OCI-LY3 (cell line): ENCODE measurements at regions not wholly inside any gene's neighbourhood (a gene's known extent, or its start where the extent isn't known, plus 50 kb on each side); places are given as distances from the start of the nearest gene placed in this dataset.

Experiments used
- H2AFZ ChIP-seq: fragments of 200-600, 300-600 bp; shearing (Covaris generic); 2 replicates; pipeline ENCODE4 v1.6.0; 2014; ENCODE audit warnings: antibody characterized with exemption, low read depth, low read length
- H3K27ac ChIP-seq: fragments of 200-600, 300-600 bp; sonication (generic); 2 replicates; pipeline ENCODE4 v1.5.1; 2014; ENCODE audit warnings: mild to moderate bottlenecking, low read length, moderate library complexity, mixed read lengths
- H3K27me3 ChIP-seq: fragments of 200-600, 300-600 bp; sonication (generic); 2 replicates; pipeline ENCODE4 v1.6.1; 2014; ENCODE audit warnings: low read depth, low read length, mixed read lengths
- H3K36me3 ChIP-seq: fragments of 200-600, 300-600 bp; sonication (generic); replicated peaks from 2 replicates; pipeline ENCODE3; 2014; ENCODE audit warnings: low read depth, low read length, mixed read lengths
- H3K4me1 ChIP-seq: fragments of 300-600, 200-600 bp; sonication (generic); 2 replicates; pipeline ENCODE4 v1.6.1; 2014; ENCODE audit warnings: low read length, mixed read lengths
- H3K4me2 ChIP-seq: fragments of 200-600, 300-600 bp; sonication (generic); 2 replicates; pipeline ENCODE4 v1.6.1; 2014; ENCODE audit warnings: low read length, mixed read lengths
- H3K4me3 ChIP-seq: fragments of 300-600, 200-600 bp; sonication (generic); 2 replicates; pipeline ENCODE4 v1.5.1; 2014; ENCODE audit warnings: antibody characterized with exemption, mild to moderate bottlenecking, low read length, moderate library complexity
- H3K79me2 ChIP-seq: fragments of 300-600, 200-600 bp; shearing (Covaris generic); 2 replicates; pipeline ENCODE4 v1.6.1; 2014; ENCODE audit warnings: mild to moderate bottlenecking, low read length, mixed read lengths
- H3K9ac ChIP-seq: fragments of 300-600, 200-600 bp; shearing (Covaris generic); 2 replicates; pipeline ENCODE4 v1.6.0; 2014; ENCODE audit warnings: mild to moderate bottlenecking, low read length, moderate library complexity
- H3K9me3 ChIP-seq: fragments of 200-600, 300-600 bp; shearing (Covaris generic); 2 replicates; pipeline ENCODE4 v1.6.1; 2014; ENCODE audit warnings: low read length, mixed read lengths; ENCODE audit not compliant: insufficient read depth
- H4K20me1 ChIP-seq: fragments of 200-600, 300-600 bp; sonication (generic); 2 replicates; pipeline ENCODE4 v1.6.1; 2016; ENCODE audit warnings: low read length, mixed read lengths; ENCODE audit not compliant: insufficient read depth
- EZH2phosphoT487 ChIP-seq: fragments of 200-600 bp; shearing (Covaris generic); IDR thresholded peaks from 2 replicates; pipeline ENCODE4 v1.6.1; 2018; ENCODE audit warnings: antibody characterized with exemption, mixed run types, low read depth
- TF ChIP-seq, protein P1 (sequence below): fragments of 200-600, 300-600 bp; sonication (generic); IDR thresholded peaks from 2 replicates; pipeline ENCODE4 v1.5.1; 2014; ENCODE audit warnings: antibody characterized with exemption, low read length, low read depth

DNA sequence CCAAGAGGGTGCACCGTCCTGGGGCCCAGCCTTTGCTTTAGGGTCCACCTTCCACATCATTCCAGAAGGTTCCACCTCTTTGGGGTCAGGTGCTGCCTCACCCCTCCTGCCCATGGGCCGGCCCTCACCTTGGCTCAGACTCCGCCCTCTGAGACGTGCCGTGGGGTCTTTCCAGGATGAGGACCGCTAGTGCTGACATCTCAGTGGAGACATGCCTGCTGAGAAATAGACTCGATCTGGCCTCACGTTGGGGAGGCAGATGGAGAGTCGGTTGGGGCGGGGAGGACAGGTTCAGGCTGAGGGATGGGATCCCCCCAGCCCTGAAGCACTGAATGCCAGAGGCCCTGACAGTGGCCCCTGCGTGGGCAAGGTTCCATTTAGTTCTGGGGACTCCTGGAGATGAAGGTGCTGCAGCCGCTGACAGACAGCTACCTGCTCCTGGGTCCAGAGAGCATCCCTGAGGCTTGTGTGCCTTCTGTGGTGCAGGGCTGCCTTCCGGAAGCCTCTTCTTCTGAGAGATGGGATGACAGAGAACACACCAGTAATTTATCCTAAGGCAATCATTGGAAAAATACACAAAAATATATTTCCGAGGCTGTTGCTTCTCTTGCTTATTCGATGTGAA is 185.3 kb downstream of the KIF26A start:
- Histone ChIP-seq H2AFZ (no peak overlapping the region), H3K4me3 (no peak overlapping the region), H3K27me3 (no peaks in the 10 kb centered on the region), H3K36me3 (no peaks in the 10 kb centered on the region), H3K4me1 (no peaks in the 10 kb centered on the region), H3K4me2 (no peak overlapping the region), H4K20me1 (no peaks in the 10 kb centered on the region), H3K9me3 (no peaks in the 10 kb centered on the region), H3K9ac (no peak overlapping the region), H3K79me2 (no peaks in the 10 kb centered on the region), H3K27ac (no peak overlapping the region)
- TF ChIP-seq EZH2phosphoT487 = no peak
- TF ChIP-seq, protein P1, sequence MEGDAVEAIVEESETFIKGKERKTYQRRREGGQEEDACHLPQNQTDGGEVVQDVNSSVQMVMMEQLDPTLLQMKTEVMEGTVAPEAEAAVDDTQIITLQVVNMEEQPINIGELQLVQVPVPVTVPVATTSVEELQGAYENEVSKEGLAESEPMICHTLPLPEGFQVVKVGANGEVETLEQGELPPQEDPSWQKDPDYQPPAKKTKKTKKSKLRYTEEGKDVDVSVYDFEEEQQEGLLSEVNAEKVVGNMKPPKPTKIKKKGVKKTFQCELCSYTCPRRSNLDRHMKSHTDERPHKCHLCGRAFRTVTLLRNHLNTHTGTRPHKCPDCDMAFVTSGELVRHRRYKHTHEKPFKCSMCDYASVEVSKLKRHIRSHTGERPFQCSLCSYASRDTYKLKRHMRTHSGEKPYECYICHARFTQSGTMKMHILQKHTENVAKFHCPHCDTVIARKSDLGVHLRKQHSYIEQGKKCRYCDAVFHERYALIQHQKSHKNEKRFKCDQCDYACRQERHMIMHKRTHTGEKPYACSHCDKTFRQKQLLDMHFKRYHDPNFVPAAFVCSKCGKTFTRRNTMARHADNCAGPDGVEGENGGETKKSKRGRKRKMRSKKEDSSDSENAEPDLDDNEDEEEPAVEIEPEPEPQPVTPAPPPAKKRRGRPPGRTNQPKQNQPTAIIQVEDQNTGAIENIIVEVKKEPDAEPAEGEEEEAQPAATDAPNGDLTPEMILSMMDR = no peak

DNA sequence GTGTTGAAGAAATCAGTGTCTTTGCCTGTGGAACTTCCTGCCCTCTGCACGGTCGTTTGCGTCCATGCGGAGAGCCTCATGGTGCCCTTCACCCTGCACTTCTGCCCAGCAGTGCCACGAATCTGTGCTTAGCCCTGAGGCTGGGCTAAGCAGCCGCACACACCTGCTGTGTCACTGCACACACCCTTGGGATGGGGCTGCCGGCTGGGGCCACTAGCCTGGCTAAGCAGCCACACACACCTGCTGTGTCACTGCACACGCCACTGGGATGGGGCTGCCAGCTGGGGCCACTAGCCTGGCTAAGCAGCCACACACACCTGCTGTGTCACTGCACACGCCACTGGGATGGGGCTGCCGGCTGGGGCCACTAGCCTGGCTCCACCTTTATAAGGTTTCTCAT is 188.5 kb downstream of the KIF26A start:
- H3K4me2 ChIP-seq = no peak overlapping the region
- no peak overlapping the region for H3K4me3 ChIP-seq
- H3K27ac ChIP-seq = no peak overlapping the region
- no peak overlapping the region for H2AFZ ChIP-seq
- H3K9me3 ChIP-seq = peaks cover 2% of the 10 kb centered on the region; the same call in 1 of the 2 replicates
- H3K4me1 ChIP-seq = no peaks in the 10 kb centered on the region
- H3K36me3 ChIP-seq = no peaks in the 10 kb centered on the region
- H3K27me3 ChIP-seq = no peaks in the 10 kb centered on the region
- H3K79me2 ChIP-seq = no peaks in the 10 kb centered on the region
- H3K9ac ChIP-seq = no peak overlapping the region
- TF ChIP-seq EZH2phosphoT487 = no peak
- TF ChIP-seq, protein P1 = no peak
- no peaks in the 10 kb centered on the region for H4K20me1 ChIP-seq

DNA sequence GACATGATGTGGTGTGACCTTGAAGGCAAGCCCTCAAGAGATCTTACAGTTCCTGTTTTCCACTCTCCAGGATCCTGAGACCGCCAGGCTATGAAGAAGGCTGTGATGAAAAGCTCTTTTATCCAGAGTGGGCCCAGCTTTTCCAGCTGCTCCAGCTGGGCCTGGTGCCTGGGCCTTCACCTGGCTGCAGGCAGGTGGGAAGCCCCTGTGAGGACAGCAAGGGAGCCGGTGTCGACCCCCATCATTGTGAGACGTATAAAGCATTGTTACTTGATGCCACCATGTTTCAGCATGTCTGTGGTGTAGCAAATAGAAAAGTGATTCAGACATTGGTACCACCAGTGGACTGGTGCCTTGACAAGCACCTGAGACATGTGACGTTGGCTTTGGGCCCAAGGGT is 190.2 kb downstream of the KIF26A start:
- H4K20me1 ChIP-seq = no peaks in the 10 kb centered on the region
- H3K36me3 ChIP-seq = no peaks in the 10 kb centered on the region
- H3K9me3 ChIP-seq = peaks cover 2% of the 10 kb centered on the region; the same call in 1 of the 2 replicates
- H3K27ac ChIP-seq = no peak overlapping the region
- no peak overlapping the region for H3K4me2 ChIP-seq
- no peak for TF ChIP-seq EZH2phosphoT487
- TF ChIP-seq, protein P1 = no peak
- no peak overlapping the region for H2AFZ ChIP-seq
- H3K4me1 ChIP-seq = no peaks in the 10 kb centered on the region
- H3K4me3 ChIP-seq = no peak overlapping the region
- H3K79me2 ChIP-seq = no peaks in the 10 kb centered on the region
- no peaks in the 10 kb centered on the region for H3K27me3 ChIP-seq
- H3K9ac ChIP-seq = no peak overlapping the region

DNA sequence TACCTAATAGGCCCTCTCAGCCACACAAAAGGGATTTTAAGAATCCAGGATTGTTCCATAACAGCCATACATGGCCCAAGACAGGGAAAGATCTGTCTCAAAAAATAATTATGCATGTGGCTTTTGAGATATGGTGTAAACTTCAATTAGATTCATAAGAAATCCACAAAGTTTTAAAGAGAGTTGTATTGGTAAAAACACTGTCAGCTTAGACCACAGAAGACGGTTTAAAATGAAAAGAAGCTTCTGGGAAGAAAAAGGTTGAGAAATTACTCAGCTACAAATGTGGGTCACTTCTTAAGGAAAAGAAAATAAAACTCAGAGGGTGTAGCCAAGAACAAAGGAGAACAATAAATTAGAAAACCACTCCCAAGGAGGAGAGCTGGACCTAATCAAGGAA is 191.4 kb downstream of the KIF26A start:
- Histone ChIP-seq H3K27ac (no peak overlapping the region), H3K4me2 (no peak overlapping the region), H2AFZ (no peak overlapping the region), H3K9ac (no peak overlapping the region), H3K9me3 (peaks cover 2% of the 10 kb centered on the region; the same call in 1 of the 2 replicates), H4K20me1 (no peaks in the 10 kb centered on the region), H3K79me2 (no peaks in the 10 kb centered on the region), H3K27me3 (no peaks in the 10 kb centered on the region), H3K4me1 (no peaks in the 10 kb centered on the region), H3K4me3 (no peak overlapping the region), H3K36me3 (no peaks in the 10 kb centered on the region)
- no peak for TF ChIP-seq EZH2phosphoT487
- TF ChIP-seq, protein P1 = no peak
